ENCODE measurements at regions not wholly inside any gene's neighbourhood (a gene's known extent, or its start where the extent isn't known, plus 50 kb on each side); places are given as distances from the start of the nearest gene placed in this dataset.

DNA sequence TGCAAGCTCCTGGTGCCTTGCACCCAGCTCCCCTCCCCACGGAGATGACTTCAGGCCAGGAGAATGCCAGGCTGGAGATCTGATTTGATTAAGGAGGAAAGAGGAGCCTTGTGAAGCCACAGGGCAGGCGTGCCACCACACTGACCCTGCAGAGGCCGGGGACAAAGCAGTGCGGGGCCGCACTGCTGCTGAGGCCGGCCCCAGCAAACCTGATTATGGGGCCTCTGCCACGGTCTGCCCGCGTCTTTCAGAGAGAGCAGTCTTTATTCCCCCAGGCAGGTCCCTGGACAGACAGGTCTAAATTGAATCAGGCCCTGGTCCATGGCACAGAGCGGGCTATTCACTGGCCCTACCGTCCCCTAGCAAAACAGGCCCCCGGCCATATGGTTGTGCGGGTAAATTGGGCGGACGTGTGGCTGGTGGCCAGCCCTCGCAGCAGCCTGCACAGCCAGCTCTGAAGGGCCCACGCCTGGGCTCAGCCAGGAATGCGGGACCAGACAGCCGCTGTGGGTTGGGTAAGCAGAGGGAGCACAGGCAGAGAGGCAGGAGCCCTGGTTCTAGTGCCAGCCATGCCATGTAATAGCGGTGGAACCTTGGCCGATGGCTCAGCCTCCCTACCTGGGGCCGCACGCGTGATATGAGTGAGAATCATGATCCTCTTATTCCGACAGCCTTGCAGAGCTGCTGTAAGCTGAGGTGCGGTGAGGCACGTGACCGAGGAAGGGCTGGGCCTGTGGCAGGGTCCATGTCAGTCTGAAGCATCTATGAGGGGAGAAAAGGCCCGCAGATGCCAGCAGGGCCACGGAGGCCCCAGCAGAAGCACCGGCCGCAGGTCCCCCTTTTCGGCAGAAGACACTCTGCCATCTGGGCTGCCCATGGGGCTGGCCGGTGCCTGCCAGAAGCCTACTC is 97.3 kb upstream of the MYCN start:
- WGBS, 2 donors: 92 to 94% methylated on average over 34 of the region's 34 CpGs
- TF ChIP-seq, protein P1, sequence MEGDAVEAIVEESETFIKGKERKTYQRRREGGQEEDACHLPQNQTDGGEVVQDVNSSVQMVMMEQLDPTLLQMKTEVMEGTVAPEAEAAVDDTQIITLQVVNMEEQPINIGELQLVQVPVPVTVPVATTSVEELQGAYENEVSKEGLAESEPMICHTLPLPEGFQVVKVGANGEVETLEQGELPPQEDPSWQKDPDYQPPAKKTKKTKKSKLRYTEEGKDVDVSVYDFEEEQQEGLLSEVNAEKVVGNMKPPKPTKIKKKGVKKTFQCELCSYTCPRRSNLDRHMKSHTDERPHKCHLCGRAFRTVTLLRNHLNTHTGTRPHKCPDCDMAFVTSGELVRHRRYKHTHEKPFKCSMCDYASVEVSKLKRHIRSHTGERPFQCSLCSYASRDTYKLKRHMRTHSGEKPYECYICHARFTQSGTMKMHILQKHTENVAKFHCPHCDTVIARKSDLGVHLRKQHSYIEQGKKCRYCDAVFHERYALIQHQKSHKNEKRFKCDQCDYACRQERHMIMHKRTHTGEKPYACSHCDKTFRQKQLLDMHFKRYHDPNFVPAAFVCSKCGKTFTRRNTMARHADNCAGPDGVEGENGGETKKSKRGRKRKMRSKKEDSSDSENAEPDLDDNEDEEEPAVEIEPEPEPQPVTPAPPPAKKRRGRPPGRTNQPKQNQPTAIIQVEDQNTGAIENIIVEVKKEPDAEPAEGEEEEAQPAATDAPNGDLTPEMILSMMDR (IDR thresholded peaks at IDR 0.05): no peak
- TF ChIP-seq POLR2A (IDR thresholded peaks at IDR 0.05) (no peak), POLR2AphosphoS5 (IDR thresholded peaks at IDR 0.05) (no peak), EP300 (IDR thresholded peaks at IDR 0.05) (no peak)
- Histone ChIP-seq H3K4me1 (no peaks in the 10 kb centered on the region), H3K27ac (no peak overlapping the region), H3K27me3 (no peaks in the 10 kb centered on the region), H3K36me3 (no peaks in the 10 kb centered on the region), H3K4me3 (no peak overlapping the region), H3K9me3 (no peaks in the 10 kb centered on the region)
- intact Hi-C loops (cut with DNase I): no loop called here
- DNase-seq: no peak

DNA sequence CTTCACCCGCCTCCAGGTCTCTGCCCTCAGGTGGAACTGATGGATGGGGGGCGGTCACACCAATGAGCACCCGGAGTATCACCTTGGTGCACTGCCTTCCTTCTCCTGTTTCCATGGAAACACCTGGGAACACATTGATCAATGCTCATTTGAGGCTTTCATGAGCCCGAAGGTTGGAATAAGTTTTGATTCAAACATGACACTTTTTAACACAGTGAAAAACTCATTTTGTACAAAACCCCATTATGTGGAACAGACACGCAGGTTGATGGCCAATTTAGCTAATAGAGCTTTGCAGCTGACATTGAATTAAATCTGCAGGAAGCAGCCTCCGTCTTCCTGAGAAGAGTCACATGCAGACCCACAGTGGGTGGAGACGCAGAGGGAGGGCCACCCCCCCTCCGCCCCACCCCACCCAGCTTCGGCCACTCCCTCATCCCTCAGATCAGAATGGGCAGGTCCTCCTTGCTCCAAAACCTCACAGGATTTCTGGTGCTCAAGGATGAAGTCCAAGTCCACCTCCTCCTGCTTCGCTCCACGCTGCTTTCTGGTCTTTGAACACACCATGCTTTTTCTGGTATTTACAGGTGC is 96.0 kb upstream of the MYCN start:
- Histone ChIP-seq H3K36me3 (no peaks in the 10 kb centered on the region), H3K27me3 (no peaks in the 10 kb centered on the region), H3K4me3 (no peak overlapping the region), H3K9me3 (no peaks in the 10 kb centered on the region), H3K4me1 (no peaks in the 10 kb centered on the region), H3K27ac (no peak overlapping the region)
- DNase-seq: no peak
- WGBS, 2 donors: 44 to 55% methylated on average over 11 of the region's 11 CpGs
- intact Hi-C loops (cut with DNase I): no loop called here
- no peak for TF ChIP-seq POLR2AphosphoS5 (IDR thresholded peaks at IDR 0.05)
- TF ChIP-seq POLR2A (IDR thresholded peaks at IDR 0.05): no peak
- TF ChIP-seq EP300 (IDR thresholded peaks at IDR 0.05): no peak
- TF ChIP-seq, protein P1 (IDR thresholded peaks at IDR 0.05): no peak

DNA sequence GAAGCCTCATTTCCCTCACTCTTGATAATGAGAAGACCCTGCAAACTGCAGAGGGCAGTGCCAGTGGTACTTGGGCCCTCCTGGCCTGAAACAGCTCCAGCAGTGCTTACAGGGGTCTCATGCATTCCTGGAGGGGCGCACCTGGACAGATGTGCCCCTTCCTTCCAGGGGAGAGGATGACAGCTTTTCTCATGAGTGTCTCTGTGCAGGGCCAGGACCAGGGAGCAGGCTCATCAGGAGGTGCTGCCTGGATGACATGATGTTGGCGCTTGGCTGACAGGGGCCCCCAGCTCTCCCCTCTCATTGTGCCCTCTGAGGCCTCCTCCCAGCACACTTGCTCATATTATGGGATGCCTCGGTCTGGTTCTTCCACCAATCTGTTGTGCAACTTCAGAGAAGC is 95.1 kb upstream of the MYCN start:
- 81 to 85% methylated on average over 3 of the region's 3 CpGs for WGBS, 2 donors
- Histone ChIP-seq H3K27me3 (no peaks in the 10 kb centered on the region), H3K36me3 (no peaks in the 10 kb centered on the region), H3K9me3 (no peaks in the 10 kb centered on the region), H3K4me1 (no peaks in the 10 kb centered on the region), H3K4me3 (no peak overlapping the region), H3K27ac (no peak overlapping the region)
- intact Hi-C loops (cut with DNase I): no loop called here
- TF ChIP-seq EP300 (IDR thresholded peaks at IDR 0.05) (no peak), POLR2A (IDR thresholded peaks at IDR 0.05) (no peak), POLR2AphosphoS5 (IDR thresholded peaks at IDR 0.05) (no peak)
- TF ChIP-seq, protein P1 (IDR thresholded peaks at IDR 0.05): no peak
- no peak for DNase-seq

DNA sequence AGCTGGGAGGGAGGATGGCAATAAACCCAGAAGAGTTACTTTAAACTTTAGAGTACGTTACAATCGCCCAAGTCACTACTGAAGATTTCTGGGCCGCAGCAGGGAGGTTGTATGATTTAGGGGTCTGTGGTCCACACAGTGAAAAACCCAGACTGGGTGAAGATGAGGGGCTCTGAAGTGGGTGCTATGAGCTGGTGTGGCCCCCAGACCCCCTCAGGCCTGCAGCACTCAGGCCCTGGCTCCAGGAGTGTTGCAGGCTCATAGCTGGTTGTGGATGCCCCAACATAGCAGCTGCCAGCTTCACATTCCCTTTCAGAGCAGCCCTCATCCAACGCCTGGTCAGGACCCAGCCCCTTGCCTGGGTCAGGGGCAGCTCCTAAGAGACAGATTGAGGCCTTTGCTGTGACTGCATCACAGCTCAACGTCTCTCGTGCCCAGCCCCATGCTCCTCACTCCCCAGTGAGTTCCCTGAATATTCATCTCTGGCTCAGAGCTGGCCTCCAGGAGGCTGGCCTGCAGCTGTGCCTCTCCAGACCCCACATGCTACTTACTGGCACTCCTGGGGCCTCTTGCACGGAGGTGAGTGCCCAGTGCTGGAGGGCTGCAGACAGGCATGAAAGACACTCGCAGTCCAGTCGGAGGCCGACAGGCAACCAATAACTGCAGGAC is 94.5 kb upstream of the MYCN start:
- Histone ChIP-seq H3K27me3 (no peaks in the 10 kb centered on the region), H3K36me3 (no peaks in the 10 kb centered on the region), H3K27ac (no peak overlapping the region), H3K4me1 (no peaks in the 10 kb centered on the region), H3K9me3 (no peaks in the 10 kb centered on the region), H3K4me3 (no peak overlapping the region)
- TF ChIP-seq POLR2A (IDR thresholded peaks at IDR 0.05) (no peak), POLR2AphosphoS5 (IDR thresholded peaks at IDR 0.05) (no peak), EP300 (IDR thresholded peaks at IDR 0.05) (no peak)
- TF ChIP-seq, protein P1 (IDR thresholded peaks at IDR 0.05): no peak
- 86 to 87% methylated on average over 10 of the region's 10 CpGs for WGBS, 2 donors
- no peak for DNase-seq
- intact Hi-C loops (cut with DNase I): no loop called here

All from sigmoid colon (tissue), 6 donors.